LNCAP (cell line): ENCODE measurements at regions not wholly inside any gene's neighbourhood (a gene's known extent, or its start where the extent isn't known, plus 50 kb on each side); places are given as distances from the start of the nearest gene placed in this dataset.

Experiments used
- TF ChIP-seq, protein P1 (sequence below): fragments of 450-650 bp; IDR thresholded peaks from 2 replicates; pipeline ENCODE4 v1.5.1; 2017; ENCODE audit warnings: mild to moderate bottlenecking

DNA sequence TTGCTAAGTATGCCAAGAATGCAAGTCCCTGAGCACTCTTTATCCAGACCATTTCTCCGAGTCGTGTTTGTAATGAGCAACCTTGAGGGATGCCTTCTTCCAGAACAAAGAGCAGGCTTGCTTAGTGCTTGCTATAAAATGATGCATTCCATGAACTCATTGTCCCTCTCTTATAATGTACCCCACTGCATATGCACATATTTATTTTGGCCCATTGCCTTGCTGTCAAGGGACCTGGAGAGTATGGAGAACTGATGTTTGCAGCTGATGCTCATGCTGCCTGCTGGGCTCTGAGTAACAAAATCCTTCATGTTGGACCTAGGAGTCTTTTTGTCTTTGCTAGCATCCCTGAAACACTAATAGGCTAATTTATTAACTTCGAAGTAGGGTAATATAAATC, 97.8 kb upstream of the AADACL2 start:
- TF ChIP-seq, protein P1, sequence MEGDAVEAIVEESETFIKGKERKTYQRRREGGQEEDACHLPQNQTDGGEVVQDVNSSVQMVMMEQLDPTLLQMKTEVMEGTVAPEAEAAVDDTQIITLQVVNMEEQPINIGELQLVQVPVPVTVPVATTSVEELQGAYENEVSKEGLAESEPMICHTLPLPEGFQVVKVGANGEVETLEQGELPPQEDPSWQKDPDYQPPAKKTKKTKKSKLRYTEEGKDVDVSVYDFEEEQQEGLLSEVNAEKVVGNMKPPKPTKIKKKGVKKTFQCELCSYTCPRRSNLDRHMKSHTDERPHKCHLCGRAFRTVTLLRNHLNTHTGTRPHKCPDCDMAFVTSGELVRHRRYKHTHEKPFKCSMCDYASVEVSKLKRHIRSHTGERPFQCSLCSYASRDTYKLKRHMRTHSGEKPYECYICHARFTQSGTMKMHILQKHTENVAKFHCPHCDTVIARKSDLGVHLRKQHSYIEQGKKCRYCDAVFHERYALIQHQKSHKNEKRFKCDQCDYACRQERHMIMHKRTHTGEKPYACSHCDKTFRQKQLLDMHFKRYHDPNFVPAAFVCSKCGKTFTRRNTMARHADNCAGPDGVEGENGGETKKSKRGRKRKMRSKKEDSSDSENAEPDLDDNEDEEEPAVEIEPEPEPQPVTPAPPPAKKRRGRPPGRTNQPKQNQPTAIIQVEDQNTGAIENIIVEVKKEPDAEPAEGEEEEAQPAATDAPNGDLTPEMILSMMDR: no peak

DNA sequence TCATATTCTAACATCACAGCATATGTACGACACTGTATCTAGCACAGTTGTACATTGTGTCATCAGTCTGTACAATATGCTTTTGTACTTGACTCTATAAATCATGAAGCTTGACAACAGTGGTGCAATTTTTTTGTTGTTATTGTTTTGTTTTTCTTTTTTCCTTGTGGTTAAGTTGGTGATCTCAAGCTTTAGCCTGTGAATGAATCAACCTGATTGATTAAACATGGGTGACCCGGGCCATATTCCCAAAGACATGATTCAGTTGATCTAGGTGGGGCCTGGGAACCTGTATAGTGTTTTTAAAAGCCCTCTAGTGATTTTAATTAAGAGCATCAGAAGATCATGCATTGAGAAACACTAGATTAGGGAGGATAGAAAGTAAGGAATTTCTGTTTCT, 101.8 kb upstream of the AADACL2 start:
- TF ChIP-seq, protein P1: no peak

DNA sequence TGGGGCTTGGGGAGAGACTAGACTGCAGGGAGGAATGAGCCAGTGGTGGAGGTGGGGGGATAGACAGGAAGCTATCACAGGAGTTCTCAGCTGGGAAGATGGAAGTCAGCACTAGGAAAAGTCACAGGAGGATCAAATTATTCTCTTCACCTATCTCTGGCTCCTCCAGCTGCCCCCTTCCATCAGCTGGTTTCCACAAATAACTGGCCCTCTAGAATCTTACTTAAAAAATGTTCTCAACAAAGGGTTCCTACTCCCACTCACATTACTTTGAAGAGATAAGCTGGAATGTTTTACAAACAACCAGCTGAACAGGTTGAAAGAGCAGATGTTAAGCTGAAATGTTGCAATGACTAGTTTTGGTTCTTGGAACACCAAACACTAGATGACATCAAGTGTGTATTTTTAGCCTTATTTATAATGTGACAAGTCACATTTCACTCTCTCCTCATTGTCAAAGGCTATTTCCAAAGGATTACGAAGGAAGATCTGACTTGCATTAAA, 102.7 kb upstream of the AADACL2 start:
- TF ChIP-seq, protein P1: no peak

DNA sequence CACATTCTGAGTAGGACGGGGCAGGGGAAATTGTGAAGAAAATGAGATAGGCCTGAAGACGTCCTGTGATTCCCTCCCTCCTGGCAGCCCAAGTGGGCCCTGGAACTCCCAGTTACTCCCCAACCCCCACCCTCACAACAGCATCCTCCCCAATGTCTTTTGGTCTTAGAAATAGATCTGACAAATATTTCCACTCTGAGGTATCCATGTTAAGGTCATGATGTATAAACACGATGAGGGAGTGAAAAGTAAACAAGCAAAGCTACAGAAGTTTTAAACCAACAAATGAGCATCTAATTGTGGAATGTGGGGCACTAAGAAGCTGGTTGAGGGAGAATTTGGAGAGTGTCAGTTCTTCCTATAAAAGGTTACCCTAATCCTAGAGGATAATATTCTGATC, 103.7 kb upstream of the AADACL2 start:
- TF ChIP-seq, protein P1: no peak

DNA sequence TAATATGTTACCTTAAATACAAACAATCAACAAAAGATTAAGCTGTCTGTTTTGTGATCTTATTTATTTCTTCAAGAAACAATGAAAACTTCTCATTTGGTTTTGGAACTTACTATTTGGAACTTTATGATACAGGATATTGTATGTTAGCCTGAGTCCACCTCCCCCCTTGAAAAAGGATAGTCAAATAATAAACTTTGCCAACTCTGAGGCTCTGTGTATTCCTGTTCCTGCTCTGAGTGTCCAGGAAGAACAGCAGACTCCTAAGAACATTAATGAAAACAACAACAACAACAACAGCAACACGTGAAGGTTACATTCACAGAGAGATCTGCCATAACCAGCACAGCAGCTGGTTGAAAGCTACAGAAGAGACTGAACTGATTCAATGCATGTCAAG, 108.1 kb upstream of the AADACL2 start:
- TF ChIP-seq, protein P1: no peak

DNA sequence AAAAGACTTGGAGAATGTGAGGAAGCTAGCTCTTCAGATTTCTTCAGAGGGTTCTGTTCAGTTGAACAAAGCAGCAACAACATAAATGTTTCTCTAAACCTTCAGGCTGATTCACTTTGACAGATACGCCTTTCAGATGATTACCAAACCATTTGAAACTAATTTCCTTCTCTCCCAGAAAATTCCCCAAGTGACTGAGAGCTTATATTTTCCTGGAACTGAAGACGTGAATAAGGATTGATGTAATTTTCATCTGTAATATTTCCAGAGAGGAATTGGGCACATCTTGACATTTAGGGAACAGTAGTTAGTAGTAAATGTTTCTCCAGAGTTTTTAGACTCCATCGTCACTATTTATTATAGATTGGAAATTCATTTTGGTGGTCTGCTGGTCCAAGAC, 108.6 kb upstream of the AADACL2 start:
- TF ChIP-seq, protein P1: no peak

DNA sequence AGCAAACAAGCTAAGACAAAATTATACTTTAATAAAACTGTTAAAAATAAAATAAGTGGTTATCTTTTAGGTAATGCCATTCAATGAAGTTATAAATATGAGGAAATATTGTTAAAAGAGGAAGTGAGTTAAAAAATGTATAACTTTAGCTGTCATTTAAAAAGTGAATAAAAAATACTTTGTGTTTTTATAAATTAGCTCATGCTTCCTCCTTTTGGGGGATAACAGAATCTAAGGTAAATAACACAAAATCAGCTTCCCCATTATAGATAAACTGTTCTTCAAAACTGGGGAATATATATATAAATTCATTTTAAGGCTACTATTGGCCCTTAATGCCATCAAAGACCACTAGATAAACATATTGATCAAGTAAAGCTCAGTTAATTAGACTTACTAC, 113.7 kb upstream of the AADACL2 start:
- TF ChIP-seq, protein P1: no peak

DNA sequence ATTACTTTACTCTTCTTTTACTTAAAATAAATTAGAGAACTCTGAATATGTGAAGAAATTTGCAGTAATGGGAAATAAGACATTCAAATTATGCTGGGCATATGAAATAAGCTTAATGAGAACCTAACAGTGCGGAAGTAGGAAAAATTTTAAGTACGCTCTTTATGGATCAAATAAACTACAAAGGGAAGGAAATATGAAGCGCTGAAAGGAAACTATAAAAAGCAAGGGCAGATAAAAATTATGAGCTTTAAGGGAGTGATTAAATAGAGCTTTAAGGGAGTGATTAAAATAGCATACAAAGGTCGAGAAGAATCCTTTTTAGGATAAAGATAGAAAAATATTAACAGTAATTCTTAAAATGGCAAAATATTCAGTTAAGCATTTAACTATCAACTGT, 118.3 kb upstream of the AADACL2 start:
- TF ChIP-seq, protein P1: no peak
